GM18508 (cell line): ENCODE measurements at regions not wholly inside any gene's neighbourhood (a gene's known extent, or its start where the extent isn't known, plus 50 kb on each side); places are given as distances from the start of the nearest gene placed in this dataset.

Source experiments
- ATAC-seq: cut with Tn5 transposase; IDR thresholded peaks from one replicate; pipeline ENCODE4 v1.9.1; 2021; ENCODE audit warnings: moderate number of reproducible peaks; ENCODE audit not compliant: insufficient read depth, unreplicated experiment

GRCh38 chr4:156557920-156558319 is 413.7 kb downstream of the PDGFC start:
- no peak for ATAC-seq

GRCh38 chr4:156556336-156556735 is 415.3 kb downstream of the PDGFC start:
- no peak for ATAC-seq

GRCh38 chr4:156553659-156554058 is 417.9 kb downstream of the PDGFC start:
- no peak for ATAC-seq

- no peak for ATAC-seq
These were observed 423.7 kb downstream of the PDGFC start for GRCh38 chr4:156547891-156548290.

GRCh38 chr4:156547439-156547838 is 424.2 kb downstream of the PDGFC start:
- no peak for ATAC-seq

- no peak for ATAC-seq
These were observed 426.4 kb downstream of the PDGFC start for GRCh38 chr4:156545003-156545785.

GRCh38 chr4:156539376-156539775 is 432.2 kb downstream of the PDGFC start:
- ATAC-seq = no peak

- ATAC-seq = no peak
These were observed 432.8 kb downstream of the PDGFC start for GRCh38 chr4:156538651-156539257.

- ATAC-seq = no peak
These were observed 433.4 kb downstream of the PDGFC start for GRCh38 chr4:156538210-156538609.

- ATAC-seq = no peak
These were observed 434.3 kb downstream of the PDGFC start for GRCh38 chr4:156537286-156537685.

- no peak for ATAC-seq
These were observed 434.9 kb downstream of the PDGFC start for GRCh38 chr4:156536661-156537060.

GRCh38 chr4:156534205-156534604 is 437.4 kb downstream of the PDGFC start:
- ATAC-seq = no peak

- no peak for ATAC-seq
These were observed 443.4 kb downstream of the PDGFC start for GRCh38 chr4:156528216-156528615.

- ATAC-seq = no peak
These were observed 444.2 kb downstream of the PDGFC start for GRCh38 chr4:156527237-156527993.

GRCh38 chr4:156523991-156524390 is 447.6 kb downstream of the PDGFC start:
- no peak for ATAC-seq

- no peak for ATAC-seq
These were observed 448.1 kb downstream of the PDGFC start for GRCh38 chr4:156523492-156523891.

- no peak for ATAC-seq
These were observed 450.0 kb downstream of the PDGFC start for GRCh38 chr4:156521631-156522030.

GRCh38 chr4:156517956-156518355 is 453.6 kb downstream of the PDGFC start:
- no peak for ATAC-seq

GRCh38 chr4:156517546-156517945 is 454.1 kb downstream of the PDGFC start:
- ATAC-seq = no peak

- ATAC-seq = no peak
These were observed 454.9 kb downstream of the PDGFC start for GRCh38 chr4:156516698-156517097.

- ATAC-seq = no peak
These were observed 456.3 kb downstream of the PDGFC start for GRCh38 chr4:156515295-156515694.
